HG03558 (cell line): ENCODE measurements at regions not wholly inside any gene's neighbourhood (a gene's known extent, or its start where the extent isn't known, plus 50 kb on each side); places are given as distances from the start of the nearest gene placed in this dataset.

Experiments
- ATAC-seq: cut with Tn5 transposase; IDR thresholded peaks from one replicate; pipeline ENCODE4 v1.9.1; 2021; ENCODE audit warnings: moderate number of reproducible peaks; ENCODE audit not compliant: unreplicated experiment; ENCODE audit errors: extremely low read depth

- ATAC-seq, result no peak
These were observed 1423.9 kb upstream of the PRMT6 start for GRCh38 chr1:105632342-105633196.

DNA sequence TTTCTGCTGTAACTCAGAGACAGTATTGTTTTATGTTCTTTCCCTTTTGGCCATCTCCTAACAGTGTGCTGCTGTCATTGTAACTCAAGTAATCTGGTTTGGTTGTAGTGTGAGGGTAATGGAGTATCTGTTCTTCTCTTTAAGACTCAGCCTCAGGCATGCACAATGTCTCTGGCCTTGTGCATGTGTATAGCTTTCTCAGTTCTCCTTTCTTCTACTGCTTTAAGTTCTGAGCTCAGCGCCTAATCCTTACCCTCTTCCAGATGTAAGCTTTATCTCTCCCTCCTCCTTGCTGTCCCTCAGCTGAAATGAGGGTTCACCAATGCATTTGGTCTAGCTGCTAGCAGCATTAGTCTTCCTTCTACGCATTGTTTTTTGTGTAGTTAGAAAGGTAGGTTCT, 1420.4 kb upstream of the PRMT6 start:
- ATAC-seq, result no peak

GRCh38 chr1:105641407-105641806, 1415.1 kb upstream of the PRMT6 start:
- no peak for ATAC-seq

DNA sequence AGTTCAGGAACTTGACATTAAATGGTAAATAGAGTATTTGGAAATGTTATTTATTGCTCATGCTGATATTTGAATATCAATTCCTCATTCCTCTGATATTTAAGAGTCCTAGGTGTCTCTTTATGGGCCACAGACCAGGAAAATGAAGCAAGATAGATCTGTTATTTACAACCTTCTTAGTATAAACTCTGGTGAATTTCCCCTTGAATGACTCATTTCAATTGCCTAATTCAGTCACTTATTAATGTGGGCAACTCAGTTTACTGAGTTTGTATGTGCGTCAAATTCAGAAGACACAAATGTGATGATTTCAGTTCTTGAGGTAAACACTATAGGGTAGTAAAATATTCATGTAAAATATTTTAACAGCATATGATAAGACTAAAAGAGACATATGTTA, 1404.4 kb upstream of the PRMT6 start:
- no peak for ATAC-seq

DNA sequence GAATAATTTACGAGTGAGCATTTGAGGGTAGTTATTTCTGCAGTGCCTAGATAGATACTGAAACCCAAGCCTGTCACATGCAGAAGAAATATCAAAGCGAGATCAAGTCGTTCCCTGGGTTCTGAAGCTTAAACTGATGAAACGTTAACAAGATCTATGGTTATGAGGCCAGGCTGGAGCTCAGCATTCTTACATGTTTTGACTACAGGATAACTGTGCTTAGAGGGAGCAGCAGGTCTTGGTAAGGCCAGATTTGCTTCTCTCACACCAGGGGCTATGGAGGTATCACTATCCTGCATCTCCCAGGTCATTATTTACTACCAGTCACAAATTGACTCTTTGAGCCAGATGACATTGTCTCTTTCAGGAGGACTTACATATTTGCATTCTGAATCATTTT, 1401.4 kb upstream of the PRMT6 start:
- no peak for ATAC-seq

DNA sequence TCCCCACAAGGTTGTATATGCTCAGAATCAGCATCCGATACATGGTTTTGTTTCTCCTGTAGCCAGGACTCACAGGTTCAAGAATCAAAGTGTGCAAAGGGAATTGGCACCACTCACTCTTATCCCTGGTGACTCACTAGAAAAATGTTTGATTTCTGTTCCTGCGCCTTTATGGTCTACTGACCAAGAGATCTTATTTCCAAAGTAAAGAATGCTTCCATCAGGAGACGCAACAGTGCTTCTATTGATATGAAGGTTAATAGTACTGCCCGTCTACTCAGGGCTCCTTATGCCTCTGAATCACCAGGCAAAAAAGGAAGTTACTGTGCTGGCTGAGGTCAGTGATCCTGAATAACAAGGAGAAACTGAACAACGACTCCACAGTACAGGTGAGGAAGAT, 1392.0 kb upstream of the PRMT6 start:
- ATAC-seq, result no peak

GRCh38 chr1:105678334-105678733, 1378.1 kb upstream of the PRMT6 start:
- no peak for ATAC-seq

GRCh38 chr1:105684714-105685113, 1371.8 kb upstream of the PRMT6 start:
- ATAC-seq, result no peak

- no peak for ATAC-seq
These were observed 1370.4 kb upstream of the PRMT6 start for GRCh38 chr1:105686026-105686425.

DNA sequence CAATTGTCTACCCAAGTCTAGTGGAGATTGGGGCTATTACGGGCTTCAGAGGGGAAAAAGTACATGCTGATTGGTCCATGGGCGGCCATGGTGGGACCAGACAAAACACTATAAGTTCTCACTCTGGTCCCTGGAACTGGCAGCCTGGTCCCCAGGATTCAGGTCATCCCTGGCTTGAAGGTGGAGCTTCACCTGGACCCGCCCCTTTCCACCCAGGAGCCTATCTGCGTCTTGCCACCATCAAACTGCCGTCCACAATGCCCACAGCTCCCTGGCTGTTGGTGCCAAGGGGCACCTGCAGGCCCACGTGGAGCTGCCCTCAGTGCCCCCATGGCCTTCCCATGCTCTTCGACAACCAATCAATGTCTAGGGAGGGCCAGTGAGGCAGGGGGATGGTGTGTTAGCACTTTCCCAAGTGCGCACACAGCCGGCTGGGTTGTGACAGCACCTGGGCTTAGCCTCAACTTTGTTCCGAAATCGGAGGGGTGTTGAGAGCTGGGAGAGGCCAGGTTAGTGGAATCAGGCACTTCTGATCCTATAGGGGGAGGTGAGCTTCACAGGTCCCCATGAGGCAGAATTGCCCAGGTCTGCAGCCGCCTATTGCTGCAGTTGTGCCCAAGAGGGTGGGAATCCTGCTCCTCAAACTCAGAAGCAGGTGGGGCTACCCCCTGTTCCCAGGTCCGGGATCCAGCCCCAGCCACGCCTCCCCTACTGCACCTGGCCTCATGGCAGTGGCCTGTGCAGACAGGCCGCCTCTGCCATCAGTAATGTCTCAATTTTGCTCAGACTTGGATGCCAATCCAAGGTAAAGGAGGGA, 1369.4 kb upstream of the PRMT6 start:
- no peak for ATAC-seq

DNA sequence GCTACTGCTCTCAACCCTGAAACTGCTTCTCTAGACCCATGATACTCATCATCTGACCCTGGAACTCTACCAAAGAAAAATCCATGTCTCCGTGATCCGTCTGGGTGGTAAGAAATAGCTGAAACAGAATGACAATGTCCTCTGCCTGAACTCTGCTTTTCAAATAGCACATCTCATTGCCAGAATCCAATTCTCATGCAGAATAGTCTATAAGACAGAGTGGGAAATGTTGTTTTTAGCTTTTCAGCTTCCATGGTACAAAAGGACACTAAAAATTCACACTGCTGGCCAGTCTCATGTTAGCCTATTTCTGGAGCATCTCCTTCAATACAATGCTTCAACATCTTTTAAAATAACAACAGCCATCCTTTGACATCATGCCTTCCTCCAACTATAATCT, 1355.8 kb upstream of the PRMT6 start:
- ATAC-seq, result no peak

DNA sequence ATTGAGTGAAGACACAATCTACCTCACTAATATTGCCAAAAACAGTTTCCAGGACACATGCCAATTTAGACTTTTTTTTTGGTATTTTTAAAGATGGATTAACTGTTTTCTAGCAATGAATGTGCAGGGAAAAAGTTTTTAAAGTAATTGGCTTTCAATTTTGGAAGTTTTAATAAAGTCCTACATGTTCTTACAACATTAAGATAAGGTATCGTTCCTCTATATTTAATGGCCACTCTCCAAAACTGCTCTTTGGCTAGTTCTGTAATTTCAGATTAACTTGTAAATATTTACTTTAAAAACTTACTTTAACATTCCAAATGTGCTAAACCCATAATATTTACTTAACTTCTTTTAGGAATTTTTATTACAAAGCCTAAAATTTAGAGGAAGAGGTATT, 1332.2 kb upstream of the PRMT6 start:
- ATAC-seq, result no peak

DNA sequence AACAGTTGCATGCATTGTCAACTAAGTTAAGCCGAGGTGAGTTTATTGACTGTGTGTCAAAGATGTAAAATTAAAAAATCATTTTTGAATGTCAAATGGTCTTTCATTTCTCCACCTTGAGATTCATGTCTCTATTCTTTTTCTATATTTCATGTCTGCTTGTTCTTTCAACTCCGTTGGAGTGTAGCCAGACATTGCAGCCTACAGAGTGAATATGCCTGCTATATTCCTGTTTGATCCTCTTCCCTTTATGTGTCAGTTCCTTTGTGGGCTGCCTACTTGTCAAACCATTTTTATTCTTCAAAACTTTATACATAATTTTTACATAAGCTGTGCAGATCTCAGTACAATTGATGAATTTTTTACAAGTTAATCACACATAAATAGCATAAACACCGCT, 1325.8 kb upstream of the PRMT6 start:
- ATAC-seq, result no peak

GRCh38 chr1:105736349-105736748, 1320.1 kb upstream of the PRMT6 start:
- ATAC-seq, result no peak

DNA sequence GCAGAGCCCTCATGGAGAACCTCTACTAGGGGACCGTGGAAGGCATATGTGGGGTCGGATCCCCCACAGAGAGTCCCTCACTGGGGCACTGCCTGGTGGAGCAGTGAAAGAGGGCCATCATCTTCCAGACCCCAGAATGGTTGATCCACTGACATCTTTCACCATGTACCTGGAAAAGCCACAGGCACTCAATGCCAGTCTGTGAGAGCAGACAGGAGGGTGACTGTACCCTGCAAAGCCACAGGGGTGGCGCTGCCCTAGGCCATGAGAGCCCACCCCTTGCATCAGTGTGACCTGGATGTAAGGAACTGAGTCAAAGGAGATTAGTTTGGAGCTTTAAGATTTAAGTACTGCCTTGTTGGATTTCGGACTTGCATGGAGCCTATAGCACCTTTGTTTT, 1276.7 kb upstream of the PRMT6 start:
- ATAC-seq, result no peak

DNA sequence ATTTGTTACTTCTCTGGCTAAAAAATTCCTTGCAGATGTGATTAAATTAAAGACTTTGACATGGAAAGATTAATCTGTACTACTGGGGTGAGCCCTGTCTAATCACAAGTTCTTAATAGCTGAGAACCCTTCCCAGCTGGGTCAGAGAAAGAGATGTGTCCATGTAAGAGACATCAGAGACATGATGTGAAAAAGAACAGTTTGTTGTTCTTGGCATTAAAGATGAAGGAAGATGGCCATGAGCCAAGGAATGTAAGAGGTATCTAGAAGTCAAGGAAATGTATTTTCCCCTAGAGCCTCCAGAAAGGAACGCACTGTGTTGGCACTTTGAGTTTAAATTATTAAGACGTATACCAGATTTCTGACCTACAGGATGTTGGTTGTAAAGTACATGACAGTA, 1271.5 kb upstream of the PRMT6 start:
- no peak for ATAC-seq

DNA sequence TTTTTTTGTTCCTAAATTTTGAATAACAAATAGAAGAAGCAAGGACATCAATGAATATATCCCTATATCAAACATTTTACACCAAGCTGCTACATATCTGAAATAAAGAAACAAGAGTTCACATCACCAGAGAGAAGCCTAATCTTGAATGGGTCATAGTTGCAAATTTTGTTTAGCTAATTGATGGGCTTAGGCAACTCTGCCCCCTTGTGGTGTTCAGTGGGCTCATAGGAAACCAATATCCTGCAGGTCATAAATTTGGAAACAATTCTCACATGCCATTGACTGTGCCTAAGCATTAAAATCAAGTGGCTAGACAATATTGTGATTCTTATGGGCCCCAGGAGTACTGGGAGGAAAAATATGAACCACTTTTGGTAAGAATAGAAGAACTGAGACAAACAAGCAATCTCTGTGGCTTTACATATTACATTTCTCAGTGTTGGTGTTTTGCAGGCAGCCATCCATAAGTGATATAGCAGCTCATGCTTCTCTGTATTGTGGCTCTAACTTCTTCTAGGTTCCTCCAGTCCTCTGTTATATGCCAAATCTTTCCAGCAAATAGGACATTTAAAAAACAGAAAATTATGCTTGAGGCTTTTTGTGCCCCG, 1262.8 kb upstream of the PRMT6 start:
- no peak for ATAC-seq

DNA sequence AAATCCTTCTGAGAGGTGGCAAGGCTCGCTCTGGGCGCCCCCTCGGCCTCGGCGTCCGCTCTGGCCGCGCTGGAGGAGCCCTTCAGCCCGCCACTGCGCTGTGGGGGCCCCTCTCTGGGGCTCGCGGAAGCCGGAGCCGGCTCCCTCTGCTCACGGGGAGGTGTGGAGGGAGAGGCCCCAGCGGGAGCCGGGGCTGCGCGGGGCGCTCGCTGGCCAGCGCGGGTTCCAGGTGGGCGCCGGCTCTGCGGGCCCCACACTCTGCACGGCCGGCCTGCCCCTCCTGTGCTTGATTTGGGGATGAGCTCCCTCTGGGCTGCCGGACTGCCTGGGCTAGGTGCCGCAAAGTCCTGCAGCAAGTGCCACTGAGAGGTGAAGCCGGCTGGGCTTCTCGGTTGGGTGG, 1260.7 kb upstream of the PRMT6 start:
- no peak for ATAC-seq

- ATAC-seq, result no peak
These were observed 1225.8 kb upstream of the PRMT6 start for GRCh38 chr1:105830571-105831146.

DNA sequence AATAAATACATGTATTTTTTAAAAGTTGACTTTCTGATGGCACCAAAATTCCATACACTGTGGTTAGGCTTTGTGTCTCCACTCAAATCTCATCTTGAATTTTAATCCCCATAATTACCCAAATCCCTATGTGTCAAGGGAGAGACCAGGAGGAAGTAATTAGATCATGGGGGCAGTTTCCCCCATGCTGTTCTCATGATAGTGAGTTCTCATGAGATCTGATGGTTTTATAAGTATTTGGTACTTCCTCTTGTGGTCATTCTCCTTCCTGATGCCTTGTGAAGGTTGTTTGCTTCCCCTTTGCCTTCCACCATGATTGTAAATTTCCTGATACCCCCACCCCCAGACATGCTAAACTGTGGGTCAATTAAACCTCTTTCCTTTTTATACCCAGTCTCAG, 1218.4 kb upstream of the PRMT6 start:
- no peak for ATAC-seq

- ATAC-seq, result no peak
These were observed 1190.9 kb upstream of the PRMT6 start for GRCh38 chr1:105865546-105865945.
